SH-SY5Y (cell line): ENCODE measurements at regions not wholly inside any gene's neighbourhood (a gene's known extent, or its start where the extent isn't known, plus 50 kb on each side); places are given as distances from the start of the nearest gene placed in this dataset.

Experiments used
- GATA2 ChIP-seq: IDR thresholded peaks from 2 replicates; pipeline ENCODE4 v1.6.1; 2011; ENCODE audit warnings: mild to moderate bottlenecking, low read depth, low read length
- GATA3 ChIP-seq: IDR thresholded peaks from 2 replicates; pipeline ENCODE4 v1.6.1; 2011; ENCODE audit warnings: low read depth, mild to moderate bottlenecking, low read length, moderate library complexity

GRCh38 chr10:43806831-43807640, 158.4 kb upstream of the ZNF32 start:
- TF ChIP-seq GATA2 (no peak), GATA3 (no peak)

- TF ChIP-seq GATA3 (no peak), GATA2 (no peak)
These were observed 155.1 kb upstream of the ZNF32 start for GRCh38 chr10:43803791-43804190.

- no peak for TF ChIP-seq GATA3
- no peak for TF ChIP-seq GATA2
These were observed 154.5 kb upstream of the ZNF32 start for GRCh38 chr10:43802988-43803696.

GRCh38 chr10:43801626-43802025, 152.9 kb upstream of the ZNF32 start:
- no peak for TF ChIP-seq GATA3
- TF ChIP-seq GATA2: no peak

DNA sequence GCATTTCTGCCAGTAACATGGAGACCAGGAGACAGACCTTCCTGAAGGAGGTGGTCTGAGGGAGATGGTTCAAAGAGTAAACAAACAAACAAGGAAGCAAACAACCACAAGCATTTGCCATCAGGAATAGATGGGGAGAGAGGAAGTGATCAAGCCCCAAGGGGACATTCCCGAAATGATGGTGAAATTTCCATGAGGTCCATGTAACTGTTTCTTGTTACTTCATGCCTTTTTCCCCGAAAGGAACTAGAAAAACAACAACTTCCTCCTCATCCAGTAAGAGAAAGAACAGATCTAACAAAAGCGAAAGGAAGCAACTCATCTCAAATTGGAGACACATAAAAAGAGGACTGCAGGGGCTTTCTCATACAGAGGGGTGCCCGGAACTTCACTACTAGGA, 152.5 kb upstream of the ZNF32 start:
- TF ChIP-seq GATA3 (no peak), GATA2 (no peak)

- TF ChIP-seq GATA3 (no peak), GATA2 (no peak)
These were observed 148.1 kb upstream of the ZNF32 start for GRCh38 chr10:43796781-43797180.

GRCh38 chr10:43795639-43796038, 147.0 kb upstream of the ZNF32 start:
- TF ChIP-seq GATA3: no peak
- TF ChIP-seq GATA2: no peak

DNA sequence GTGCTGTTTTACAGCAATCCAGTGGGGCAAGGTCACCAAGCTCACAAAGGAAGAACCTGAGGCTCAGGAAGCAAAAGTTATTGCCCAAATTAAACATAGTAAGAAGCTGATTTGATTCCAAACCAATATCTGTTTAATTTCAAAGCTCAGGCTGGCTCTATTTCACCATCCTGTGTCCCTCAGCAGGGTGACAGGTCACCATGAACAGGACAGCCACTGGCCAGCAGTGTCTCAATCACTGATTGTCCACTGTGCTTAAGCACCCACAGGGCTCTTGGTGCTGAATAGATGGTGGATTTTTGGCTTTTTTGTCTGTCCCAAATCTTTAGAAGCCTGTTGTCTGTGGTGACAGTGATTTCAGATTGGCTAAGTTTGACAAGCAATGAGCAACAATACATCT, 146.4 kb upstream of the ZNF32 start:
- no peak for TF ChIP-seq GATA3

GRCh38 chr10:43794181-43794815, 145.6 kb upstream of the ZNF32 start:
- TF ChIP-seq GATA3 (no peak), GATA2 (no peak)

GRCh38 chr10:43793704-43794103, 145.0 kb upstream of the ZNF32 start:
- TF ChIP-seq GATA2 (no peak), GATA3 (no peak)

DNA sequence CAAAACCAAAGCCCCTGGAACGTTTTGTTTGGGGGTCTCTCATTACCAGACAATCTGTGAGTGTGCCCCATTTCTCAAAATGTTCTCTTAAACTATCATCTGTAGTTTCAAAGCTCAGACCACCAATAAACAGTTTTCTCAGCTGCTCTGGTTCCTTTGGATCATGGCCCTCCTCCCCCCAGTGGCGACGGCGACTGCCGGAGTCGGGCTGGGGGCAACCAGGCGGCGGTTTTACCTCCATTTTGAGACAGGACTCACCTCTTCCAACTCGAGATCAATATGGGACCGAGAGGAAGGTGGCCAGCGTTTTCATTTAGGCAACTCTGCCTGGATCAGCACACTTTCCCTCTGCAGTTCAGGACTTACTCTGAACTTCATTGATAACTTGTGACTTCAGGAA, 141.5 kb upstream of the ZNF32 start:
- TF ChIP-seq GATA2: no peak
- no peak for TF ChIP-seq GATA3

GRCh38 chr10:43785252-43785651, 136.6 kb upstream of the ZNF32 start:
- no peak for TF ChIP-seq GATA3

GRCh38 chr10:43782814-43783213, 134.1 kb upstream of the ZNF32 start:
- TF ChIP-seq GATA2: no peak
- no peak for TF ChIP-seq GATA3

DNA sequence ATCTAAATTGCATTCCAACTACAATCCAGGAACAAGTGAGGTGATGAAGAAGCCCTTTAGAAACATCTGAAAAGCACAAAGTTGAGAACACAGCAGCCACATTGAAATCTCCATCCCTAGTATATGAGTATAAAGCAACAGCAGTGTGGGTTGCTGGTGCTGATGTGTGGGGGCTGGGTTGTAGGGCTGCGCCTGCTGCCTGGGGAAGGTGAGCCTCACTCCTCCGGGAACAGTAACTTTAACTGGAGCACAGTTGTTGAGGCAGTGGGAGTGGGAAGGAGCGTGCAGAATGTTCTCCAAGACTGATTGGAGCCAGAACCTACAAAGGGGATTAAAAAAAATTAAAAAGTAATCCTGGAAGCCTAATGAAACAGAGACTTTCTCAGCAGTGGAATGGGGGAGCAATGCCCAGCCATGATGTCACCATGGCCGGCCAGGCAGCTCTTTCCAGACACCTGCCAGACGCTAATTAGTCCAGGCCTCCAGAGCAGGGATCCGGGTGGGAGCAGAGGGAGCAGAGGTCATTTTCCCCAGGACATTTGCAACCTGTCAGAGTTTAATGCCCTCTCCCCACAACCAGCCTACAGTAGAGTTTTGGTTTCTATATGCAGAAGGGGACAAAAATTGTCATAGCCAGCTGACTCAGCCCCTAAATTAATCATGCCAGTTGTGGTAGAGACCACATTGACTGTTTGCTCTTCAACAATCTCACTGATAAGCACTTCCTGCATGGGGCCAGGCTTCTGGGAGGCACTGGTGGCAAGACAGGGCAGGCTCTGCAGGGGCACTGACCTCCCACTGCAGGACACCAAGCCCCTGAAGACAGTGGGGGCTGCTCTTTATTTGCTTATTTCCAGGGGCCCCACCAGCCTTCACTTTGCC, 133.0 kb upstream of the ZNF32 start:
- no peak for TF ChIP-seq GATA3
- TF ChIP-seq GATA2: no peak
